ENCODE measurements at regions not wholly inside any gene's neighbourhood (a gene's known extent, or its start where the extent isn't known, plus 50 kb on each side); places are given as distances from the start of the nearest gene placed in this dataset.
"Not testable (repeated sequence)": the region's sequence is repeated elsewhere in the genome, so short reads cannot be mapped to it uniquely, and the experiment has no call there.

DNA sequence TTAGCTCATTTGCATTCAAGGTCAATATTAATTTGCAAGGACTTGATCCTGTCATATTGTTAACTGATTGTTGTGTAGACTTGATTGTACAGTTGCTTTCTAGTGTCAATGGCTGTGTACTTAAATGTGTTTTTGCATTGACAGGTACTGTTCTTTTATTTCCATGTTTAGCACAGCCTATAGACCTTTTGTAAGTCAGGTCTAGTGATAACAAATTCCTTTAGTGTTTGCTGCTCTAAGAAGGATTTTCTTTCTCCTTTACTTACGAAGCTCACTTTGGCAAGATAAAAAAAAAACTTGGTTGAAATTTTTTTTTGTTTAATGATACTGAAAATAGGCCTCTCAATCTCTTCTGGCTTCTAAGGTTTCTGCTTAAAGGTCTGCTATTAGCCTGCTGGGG lies 942.3 kb downstream of the QKI start:
- DNase-seq, result no peak

DNA sequence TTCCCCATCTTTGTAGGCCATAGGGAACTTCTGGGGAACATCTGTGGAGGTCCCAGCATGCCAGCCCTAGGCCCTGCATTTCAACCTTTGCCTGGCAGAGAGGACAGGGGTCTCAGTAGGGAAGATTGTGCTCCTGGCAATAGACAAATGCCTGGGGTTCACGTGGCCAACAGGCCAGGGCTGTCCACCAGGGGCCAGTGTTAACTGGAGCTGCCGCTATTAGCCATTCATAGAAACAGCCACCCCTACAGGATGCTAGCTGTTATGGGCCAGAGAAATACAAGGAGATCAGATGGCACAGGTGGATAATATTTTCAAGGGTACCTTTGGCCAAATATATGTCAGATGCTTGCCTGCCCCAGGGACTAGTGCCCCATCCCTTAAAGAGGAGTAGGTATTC lies 932.9 kb downstream of the QKI start:
- no peak for DNase-seq

DNA sequence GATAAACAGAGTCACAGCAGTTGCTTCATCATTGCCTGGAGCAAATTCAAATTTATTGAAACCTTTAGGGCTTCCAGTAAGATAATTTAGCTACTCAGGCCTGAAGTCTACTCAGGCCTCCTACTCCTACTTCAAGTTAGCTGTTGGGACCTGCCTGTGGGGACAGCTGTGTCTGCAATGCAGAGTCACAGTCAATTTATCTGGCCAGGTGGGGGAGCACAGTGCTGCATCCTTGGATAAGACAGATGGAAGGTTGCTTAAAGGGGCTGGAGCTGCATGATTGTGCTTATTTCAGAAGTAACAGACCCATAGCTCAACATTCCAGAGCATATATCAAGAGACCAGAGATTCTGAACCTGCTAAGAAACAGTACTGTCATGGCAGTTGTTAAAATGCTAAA lies 932.1 kb downstream of the QKI start:
- no peak for DNase-seq

- DNase-seq, result no peak
These were observed 931.4 kb downstream of the QKI start for GRCh38 chr6:164345806-164346496.

DNA sequence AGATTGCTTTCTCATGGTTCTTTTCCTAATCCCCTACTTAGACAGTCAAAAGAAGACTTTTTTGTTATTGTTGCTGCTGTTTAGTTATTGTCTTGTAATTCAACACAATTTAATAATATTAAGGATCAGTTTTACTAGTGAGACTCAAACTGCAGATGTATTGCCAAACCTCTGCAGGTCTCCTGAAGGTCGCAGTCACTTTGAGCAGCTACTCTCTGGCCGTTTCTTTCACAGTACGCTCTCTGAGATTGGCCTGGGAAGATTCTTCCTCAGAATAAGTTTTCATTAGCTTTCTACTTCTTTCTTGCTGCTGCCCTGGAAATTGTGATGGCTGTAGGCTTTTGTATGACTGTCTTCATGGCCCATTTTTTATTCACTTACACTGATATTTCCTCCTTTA lies 930.8 kb downstream of the QKI start:
- DNase-seq, result no peak

DNA sequence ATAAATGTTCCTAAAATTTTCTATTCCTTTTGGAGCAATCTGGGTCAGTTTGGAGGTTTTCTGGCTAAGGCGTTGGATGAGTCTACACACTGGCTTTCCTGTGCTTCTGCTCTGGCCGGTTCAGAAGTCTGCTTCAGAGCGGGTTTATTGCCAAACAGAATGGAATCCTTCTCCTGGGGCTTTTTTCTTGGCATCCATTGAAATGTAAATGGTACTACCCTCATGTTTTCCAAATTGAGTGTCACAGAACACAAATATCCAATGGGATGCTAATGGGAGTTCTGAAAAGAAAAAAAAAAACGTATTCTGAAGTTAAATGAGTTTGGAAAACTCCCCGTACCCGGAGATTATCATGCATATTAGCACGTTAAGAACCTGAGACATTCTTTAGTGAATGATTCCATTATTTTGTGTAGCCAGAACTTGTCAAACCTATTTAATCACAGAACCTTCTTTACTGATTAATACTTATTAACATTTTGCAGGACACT lies 930.3 kb downstream of the QKI start:
- no peak for DNase-seq

DNA sequence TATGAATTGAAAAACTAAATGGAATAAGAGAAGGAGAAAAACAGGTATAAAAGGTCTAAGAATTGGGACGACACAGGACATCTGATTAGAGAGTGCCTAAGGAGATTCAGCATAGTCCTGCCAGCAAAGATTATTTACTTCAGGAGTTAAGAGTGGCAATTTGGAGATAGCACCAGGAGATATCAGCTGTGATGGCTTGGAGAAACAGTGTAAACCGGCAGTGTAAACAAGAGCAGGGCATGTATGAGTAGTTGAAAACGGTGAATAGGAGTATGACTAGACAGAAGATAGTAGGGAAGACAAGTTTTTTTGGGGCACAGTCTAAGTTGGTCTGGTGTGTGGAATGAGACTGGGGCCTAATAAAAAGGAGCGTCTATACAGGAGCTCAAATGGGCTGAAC lies 924.9 kb downstream of the QKI start:
- DNase-seq, result not testable (repeated sequence)

DNA sequence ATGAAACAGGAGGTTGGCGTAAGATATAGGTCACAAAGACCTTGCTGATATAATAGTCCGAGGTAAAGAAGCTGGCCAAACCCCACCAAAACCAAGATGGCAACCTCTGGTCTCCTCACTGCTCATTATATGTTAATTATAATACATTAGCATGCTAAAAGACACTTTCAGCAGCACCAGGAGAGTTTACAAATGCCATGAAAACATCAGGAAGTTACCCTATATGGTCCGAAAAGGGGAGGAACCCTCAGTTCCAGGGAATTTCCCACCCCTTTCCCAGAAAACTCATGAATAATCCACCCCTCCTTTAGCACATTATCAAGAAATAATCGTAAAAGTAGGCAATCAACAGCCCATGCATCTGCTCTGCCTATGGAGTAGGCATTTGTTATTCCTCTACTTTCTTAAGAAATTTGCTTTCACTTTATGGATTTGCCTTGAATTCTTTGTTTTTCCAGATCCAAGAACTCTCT lies 923.4 kb downstream of the QKI start:
- no peak for DNase-seq

DNA sequence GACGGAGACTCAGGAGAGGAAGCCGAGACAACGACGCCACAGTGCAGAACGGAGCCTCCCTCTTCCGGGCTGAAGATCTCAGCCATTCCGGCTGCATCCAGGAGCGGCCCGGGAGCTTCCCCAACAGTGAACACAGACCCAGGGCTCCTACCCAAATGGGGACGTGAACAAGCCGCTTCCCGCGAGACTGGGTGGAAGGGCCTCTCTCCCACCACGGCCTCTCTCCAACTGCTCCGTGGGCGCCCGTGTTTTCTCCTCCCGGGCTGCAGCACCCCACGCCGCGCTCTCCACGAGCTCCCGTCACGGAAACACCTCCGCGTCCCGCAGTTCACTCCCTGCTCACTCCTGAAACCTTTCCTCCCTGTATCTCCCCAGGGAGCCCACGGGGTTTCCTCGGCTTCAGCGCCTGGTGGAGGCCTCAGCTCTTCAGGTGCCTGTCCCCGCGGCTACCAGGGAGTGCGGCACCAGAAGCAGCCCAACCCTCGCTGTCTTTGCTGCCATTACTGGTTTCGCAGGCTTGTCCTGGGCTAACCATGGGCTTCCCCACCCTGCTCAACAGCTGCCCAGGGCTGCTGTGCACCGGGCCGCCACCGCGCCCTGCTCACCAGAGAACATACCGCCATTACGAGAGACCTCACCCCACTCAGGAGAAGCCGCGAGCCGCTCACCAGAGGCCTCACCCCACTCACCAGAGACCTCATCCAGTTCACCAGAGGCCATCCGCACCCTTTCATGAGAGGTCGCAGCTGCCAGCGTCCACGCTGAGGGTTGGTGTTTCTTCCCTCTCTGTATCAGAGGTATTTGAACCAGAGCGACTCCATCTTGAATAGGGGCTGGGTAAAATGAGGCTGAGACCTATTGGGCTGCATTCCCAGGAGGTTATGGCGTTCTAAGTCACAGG lies 922.8 kb downstream of the QKI start:
- DNase-seq, result no peak

GRCh38 chr6:164336455-164336854 lies 921.9 kb downstream of the QKI start:
- no peak for DNase-seq

GRCh38 chr6:164331026-164331425 lies 916.5 kb downstream of the QKI start:
- DNase-seq, result no peak

DNA sequence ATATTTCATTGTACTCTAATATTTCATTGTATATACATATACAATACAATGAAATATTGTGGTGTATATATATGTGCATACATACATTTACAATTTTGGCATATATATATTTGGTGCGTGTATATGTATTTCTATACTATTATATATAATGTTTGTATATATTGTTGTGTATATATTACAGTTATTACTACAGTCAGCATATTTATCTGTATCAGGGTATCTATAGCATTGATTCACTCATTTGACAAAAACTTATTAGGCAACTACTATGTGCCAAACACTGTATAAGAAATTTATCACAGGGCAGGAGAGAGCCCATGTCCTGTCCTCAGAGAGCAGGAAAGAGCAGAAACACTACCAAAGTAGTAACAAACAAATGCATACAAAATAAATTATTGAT lies 910.6 kb downstream of the QKI start:
- no peak for DNase-seq

DNA sequence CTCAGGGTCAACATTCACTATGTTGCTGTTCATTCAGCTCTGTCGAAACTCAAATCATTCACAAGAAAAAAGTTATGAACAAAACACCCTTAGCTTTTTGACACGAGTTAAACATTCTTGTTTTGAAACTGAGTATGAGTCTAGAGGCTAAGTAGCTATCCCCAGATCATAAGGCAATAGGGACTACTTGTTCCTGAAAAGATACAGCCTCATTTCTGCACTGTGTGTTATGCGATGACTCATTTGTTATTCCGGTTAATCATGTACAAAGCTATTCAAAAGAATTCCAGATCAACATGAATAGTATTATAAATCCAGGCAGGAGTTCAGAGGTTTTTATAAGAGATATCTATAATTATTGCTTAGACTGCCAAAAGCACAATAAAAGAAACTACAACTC lies 908.0 kb downstream of the QKI start:
- no peak for DNase-seq

- DNase-seq, result no peak
These were observed 906.8 kb downstream of the QKI start for GRCh38 chr6:164321297-164321696.

DNA sequence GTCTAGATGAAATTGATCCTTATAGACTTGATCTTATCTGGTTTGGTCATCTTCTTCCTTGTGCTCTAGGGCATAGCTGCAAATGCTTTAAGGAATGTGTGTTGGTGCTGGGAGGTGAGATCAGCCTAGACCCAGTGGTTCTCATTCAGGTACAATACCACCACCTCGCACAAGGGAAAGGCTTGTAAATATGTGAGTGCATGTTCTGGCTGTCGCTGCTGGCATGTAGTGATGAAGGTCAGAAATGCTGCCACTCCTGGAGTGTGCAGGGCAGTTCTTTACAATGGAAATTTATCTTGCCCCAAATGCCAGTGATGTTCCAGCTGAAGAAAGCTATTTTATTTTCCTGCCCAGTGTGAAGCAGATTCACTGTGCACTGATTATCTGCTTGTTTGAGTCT lies 900.9 kb downstream of the QKI start:
- DNase-seq, result no peak

DNA sequence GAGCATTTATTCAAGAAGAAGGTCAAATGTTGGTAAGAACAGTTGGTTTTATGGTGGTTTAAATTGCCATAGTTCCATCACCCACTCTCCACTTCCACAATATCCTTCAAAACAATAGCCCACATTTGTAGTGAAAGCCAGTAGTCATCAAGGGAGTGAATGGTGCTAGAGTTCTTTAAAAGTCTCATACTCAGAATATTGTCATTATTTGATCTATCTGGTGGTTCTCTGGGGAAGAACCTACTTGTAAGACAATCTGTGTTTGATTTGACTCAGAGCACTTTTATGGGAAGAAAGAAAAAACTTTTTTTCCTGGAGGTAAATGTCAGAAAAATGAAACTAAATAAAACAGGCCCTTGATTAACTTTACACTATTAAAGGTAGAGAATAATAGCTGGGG lies 893.8 kb downstream of the QKI start:
- no peak for DNase-seq

DNA sequence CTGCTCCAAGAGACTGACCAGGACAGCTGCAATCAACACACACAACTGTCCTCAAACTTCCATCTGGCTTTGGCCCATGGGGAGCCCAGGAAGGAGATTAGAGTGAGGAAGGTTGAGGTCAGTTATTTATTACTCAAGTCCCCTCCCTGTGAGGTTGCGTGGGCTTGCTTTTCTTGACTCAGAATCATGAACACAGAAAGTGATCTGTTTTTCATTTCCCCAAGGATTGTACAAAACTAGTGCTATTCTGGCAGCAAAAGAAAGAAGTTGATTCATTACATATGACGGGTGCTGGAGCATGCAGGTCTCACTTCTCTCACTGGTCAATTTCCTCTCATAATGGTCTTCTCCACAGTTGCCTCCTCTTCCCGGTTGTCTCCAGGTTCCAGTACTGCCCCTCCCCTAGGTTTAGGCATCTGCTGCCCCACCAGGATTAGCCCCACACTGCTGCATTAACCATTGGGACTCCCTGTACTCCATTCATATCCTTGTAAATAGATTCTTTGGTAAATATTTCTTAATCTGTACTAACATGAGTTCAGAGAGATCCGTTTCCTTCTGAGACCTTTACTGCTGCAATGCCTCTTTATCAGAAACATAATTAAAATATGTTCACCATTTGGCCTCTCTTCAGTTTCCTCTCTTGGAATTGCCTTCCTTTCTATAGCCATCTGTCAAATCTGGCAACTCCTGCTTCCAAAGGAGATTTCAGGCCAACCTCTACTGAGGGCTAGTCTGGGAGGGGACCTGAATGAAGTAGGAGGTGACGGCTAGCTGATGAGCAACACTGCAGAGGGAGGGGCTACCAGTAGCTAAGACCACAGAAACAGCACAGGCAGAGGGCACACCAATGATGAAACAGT lies 888.8 kb downstream of the QKI start:
- no peak for DNase-seq

DNA sequence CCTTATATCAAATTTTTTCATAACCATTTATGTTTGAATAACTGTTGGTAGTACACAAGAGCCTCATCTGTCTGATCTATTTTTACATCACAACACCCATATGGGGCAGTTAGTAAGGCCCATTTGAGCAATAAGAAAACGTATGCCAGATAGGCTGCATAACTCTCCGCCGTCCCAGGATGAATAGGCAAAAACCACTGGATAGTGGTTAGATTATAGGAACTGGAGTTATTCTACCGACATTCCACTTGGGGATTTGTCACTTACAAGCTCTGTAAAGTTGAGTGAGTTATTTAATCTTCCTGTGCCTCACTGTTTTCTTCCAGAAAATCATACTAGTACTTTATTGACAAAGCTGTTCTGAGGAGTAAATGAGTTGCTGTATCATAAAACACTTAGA lies 881.9 kb downstream of the QKI start:
- no peak for DNase-seq

DNA sequence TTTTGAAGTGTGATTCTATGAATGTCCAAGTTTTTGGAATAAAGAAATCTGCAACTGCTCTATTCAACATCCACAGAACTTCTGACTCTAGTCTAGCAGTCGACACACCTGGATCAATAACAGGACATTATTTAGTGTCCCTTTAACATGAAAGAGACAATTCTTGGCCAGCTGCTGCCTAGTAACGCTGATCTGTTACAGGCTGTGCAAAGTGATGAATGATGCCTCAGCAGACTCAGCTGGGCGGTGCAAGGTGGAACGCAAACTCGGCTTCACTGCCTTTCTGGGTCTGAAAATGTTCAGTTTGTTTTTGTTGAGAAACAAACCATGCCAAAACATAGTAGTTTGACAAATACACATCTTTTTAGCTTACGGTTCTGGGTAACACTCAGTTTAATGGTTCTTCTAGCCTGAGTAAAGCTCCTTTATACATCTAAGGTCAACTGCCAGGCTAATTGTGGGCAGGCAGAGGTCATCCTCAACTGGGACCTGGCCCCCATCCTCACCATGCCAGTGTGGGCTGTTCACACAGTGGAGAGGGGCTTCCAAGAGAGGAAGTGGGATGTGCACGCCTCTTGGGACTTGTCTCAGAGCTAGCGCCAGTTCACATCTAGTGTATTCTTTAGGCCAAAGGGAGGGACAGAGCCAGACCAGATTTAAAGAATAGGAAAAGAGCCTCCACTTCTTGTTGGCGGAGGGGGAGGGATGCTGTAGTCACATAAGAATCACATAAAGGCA lies 879.7 kb downstream of the QKI start:
- DNase-seq, result no peak

DNA sequence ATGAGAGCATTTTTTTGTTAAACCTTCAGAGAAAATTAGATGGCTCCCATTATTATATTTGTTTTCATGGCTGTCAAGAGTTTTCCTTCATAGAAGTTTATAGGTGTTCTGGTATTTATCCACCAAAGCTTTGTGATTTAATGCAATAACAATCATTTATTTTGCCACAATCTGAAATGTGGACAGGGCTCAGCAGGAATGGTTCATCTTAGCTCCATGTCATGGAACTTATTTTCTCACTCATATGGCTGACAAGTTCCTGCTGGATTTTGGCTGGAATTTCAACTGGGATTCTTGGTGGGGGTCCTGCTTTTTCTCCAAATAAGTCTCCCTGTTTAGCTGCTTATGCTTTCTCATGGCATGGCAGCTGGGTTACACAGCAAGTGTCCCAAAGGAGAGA lies 876.7 kb downstream of the QKI start:
- no peak for DNase-seq

DNA sequence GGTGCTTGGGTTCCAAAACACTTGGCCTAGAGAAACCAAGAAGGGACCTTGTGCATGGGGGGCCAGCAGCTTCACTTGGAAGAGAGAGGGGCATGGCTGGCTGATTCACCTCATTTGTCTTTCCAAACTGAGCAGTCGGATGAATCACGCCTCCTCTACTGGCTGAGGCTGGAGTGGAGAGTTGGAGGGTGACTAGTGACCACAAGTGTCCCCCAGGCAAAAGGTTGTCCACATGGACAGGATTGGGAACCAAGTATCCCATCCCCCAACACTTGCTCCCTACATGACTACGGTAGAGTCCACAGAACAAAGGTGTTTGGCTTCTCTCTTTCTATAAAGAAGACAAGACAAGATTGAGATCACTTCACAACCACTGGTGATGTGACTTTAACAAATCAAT lies 875.6 kb downstream of the QKI start:
- DNase-seq, result no peak

GRCh38 chr6:164286011-164286410 lies 871.5 kb downstream of the QKI start:
- no peak for DNase-seq

GRCh38 chr6:164283574-164283973 lies 869.1 kb downstream of the QKI start:
- no peak for DNase-seq

Data from activated naive CD4-positive, alpha-beta T cell treated with Interleukin-2 at 50 U/mL for 16 hours (primary cell).